ENCODE measurements at regions not wholly inside any gene's neighbourhood (a gene's known extent, or its start where the extent isn't known, plus 50 kb on each side); places are given as distances from the start of the nearest gene placed in this dataset.
"Not testable (repeated sequence)": the region's sequence is repeated elsewhere in the genome, so short reads cannot be mapped to it uniquely, and the experiment has no call there.

DNA sequence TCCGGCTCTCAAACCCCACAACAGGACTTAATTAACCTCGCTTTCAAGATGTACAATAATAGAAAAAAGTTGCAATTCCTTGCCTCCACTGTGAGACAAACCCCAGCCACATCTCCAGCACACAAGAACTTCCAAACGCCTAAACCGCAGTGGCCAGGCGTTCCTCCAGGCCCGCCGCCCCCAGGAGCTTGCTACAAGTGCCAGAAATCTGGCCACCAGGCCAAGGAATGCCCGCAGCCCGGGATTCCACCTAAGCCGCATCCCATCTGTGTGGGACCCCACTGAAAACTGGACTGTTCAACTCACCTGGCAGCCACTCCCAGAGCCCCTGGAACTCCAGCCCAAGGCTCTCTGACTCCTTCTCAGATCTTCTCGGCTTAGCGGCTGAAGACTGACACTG is 262.5 kb downstream of the SMARCA2 start:
- TF ChIP-seq ZIC2 (tag by site-specific recombination; IDR thresholded peaks at IDR 0.05): not testable (repeated sequence)
- TF ChIP-seq, protein P1, sequence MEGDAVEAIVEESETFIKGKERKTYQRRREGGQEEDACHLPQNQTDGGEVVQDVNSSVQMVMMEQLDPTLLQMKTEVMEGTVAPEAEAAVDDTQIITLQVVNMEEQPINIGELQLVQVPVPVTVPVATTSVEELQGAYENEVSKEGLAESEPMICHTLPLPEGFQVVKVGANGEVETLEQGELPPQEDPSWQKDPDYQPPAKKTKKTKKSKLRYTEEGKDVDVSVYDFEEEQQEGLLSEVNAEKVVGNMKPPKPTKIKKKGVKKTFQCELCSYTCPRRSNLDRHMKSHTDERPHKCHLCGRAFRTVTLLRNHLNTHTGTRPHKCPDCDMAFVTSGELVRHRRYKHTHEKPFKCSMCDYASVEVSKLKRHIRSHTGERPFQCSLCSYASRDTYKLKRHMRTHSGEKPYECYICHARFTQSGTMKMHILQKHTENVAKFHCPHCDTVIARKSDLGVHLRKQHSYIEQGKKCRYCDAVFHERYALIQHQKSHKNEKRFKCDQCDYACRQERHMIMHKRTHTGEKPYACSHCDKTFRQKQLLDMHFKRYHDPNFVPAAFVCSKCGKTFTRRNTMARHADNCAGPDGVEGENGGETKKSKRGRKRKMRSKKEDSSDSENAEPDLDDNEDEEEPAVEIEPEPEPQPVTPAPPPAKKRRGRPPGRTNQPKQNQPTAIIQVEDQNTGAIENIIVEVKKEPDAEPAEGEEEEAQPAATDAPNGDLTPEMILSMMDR (tag by site-specific recombination; IDR thresholded peaks at IDR 0.05): not testable (repeated sequence)
